ENCODE measurements at regions not wholly inside any gene's neighbourhood (a gene's known extent, or its start where the extent isn't known, plus 50 kb on each side); places are given as distances from the start of the nearest gene placed in this dataset.

DNA sequence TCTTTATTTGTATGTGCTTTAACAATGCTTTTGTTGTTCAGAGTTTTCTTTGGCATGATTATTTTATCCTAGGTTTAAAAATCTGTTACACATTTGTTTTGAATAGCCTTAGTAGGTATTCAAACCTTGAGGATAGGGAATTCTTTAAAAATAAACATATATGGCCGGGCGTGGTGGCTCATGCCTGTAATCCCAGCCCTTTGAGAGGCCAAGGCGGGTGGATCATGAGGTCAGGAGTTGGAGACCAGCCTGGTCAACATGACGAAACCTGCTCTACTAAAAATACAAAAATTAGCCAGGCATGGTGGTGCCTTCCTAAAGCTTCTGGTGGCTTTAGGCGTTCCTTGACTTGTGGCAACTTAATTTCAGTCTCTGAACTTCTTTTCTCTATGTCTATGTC is 743.3 kb upstream of the EPHA6 start:
- no peak for TF ChIP-seq EZH2phosphoT487 (IDR thresholded peaks at IDR 0.05; ENCODE audit: low read depth, severe bottlenecking, unreplicated experiment)
- TF ChIP-seq, protein P1, sequence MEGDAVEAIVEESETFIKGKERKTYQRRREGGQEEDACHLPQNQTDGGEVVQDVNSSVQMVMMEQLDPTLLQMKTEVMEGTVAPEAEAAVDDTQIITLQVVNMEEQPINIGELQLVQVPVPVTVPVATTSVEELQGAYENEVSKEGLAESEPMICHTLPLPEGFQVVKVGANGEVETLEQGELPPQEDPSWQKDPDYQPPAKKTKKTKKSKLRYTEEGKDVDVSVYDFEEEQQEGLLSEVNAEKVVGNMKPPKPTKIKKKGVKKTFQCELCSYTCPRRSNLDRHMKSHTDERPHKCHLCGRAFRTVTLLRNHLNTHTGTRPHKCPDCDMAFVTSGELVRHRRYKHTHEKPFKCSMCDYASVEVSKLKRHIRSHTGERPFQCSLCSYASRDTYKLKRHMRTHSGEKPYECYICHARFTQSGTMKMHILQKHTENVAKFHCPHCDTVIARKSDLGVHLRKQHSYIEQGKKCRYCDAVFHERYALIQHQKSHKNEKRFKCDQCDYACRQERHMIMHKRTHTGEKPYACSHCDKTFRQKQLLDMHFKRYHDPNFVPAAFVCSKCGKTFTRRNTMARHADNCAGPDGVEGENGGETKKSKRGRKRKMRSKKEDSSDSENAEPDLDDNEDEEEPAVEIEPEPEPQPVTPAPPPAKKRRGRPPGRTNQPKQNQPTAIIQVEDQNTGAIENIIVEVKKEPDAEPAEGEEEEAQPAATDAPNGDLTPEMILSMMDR (IDR thresholded peaks at IDR 0.05; ENCODE audit: poor library complexity), result no peak
